ENCODE measurements at regions not wholly inside any gene's neighbourhood (a gene's known extent, or its start where the extent isn't known, plus 50 kb on each side); places are given as distances from the start of the nearest gene placed in this dataset.
"Not testable (repeated sequence)": the region's sequence is repeated elsewhere in the genome, so short reads cannot be mapped to it uniquely, and the experiment has no call there.

- not testable (repeated sequence) for TF ChIP-seq CTCF (conservative IDR thresholded peaks at IDR 0.05); EZH2 (IDR thresholded peaks at IDR 0.05; ENCODE audit: low read depth)
Observed at GRCh38 chr5:86292811-86293210, 324.9 kb upstream of the COX7C start.
